Gastroesophageal sphincter (tissue), 4 donors: ENCODE measurements at regions not wholly inside any gene's neighbourhood (a gene's known extent, or its start where the extent isn't known, plus 50 kb on each side); places are given as distances from the start of the nearest gene placed in this dataset.

Experiments used
- ATAC-seq: fragments of 150-250 bp; one replicate; pipeline ENCODE4 v1.9.1; 2016; ENCODE audit warnings: mild to moderate bottlenecking, moderate library complexity
- H3K27ac ChIP-seq, 4 donors: fragments of 200-600 bp; sonication (generic) in 3 of 4; 1 replicate in 3 of 4; 2 replicates in 1 of 4; pipeline ENCODE4 v1.5.1; 2016 to 2019
- H3K27me3 ChIP-seq: fragments of 200-600 bp; sonication (generic); one replicate; pipeline ENCODE4 v1.5.1; 2019
- H3K36me3 ChIP-seq, 2 donors: fragments of 200-600 bp; sonication (generic); one replicate each; pipeline ENCODE4 v1.5.1; 2019; ENCODE audit warnings: control low read depth in 1 of 2
- H3K4me1 ChIP-seq, 3 donors: fragments of 200-600 bp; sonication (generic); 1 replicate in 2 of 3; 2 replicates in 1 of 3; pipeline ENCODE4 v1.5.1; 2016 to 2019; ENCODE audit warnings: control low read depth in 2 of 3
- H3K4me3 ChIP-seq, 2 donors: fragments of 200-600 bp; sonication (generic); one replicate each; pipeline ENCODE4 v1.5.1; 2019; ENCODE audit warnings: mild to moderate bottlenecking in 1 of 2, moderate library complexity in 1 of 2
- H3K9me3 ChIP-seq, 3 donors: fragments of 200-600 bp; sonication (generic); one replicate each; pipeline ENCODE4 v1.5.1; 2017 to 2019; ENCODE audit warnings: control low read depth in 2 of 3
- EP300 ChIP-seq: sonication (generic); formaldehyde crosslinking; IDR thresholded peaks from one replicate; pipeline ENCODE4 v1.6.1; 2017; ENCODE audit warnings: antibody characterized with exemption, mild to moderate bottlenecking
- POLR2A ChIP-seq, 2 donors: fragments of 450-650 bp; IDR thresholded peaks; one replicate each; pipeline ENCODE4 v1.6.1; 2017; ENCODE audit warnings: antibody characterized with exemption in 2 of 2, mild to moderate bottlenecking in 2 of 2, moderate library complexity in 1 of 2
- POLR2AphosphoS5 ChIP-seq: sonication (generic); formaldehyde crosslinking; IDR thresholded peaks from one replicate; pipeline ENCODE4 v1.6.1; 2017; ENCODE audit warnings: antibody characterized with exemption
- WGBS, 2 donors: methylation state at CpG; one replicate each; pipeline ENCODE4 v1.1.5; 2018; ENCODE audit warnings: low coverage in 1 of 2; 5-methylcytosine and 5-hydroxymethylcytosine counted together
- TF ChIP-seq, protein P1 (sequence below), 4 experiments: fragments of 200-600 bp in 2 of 4; fragments of 450-650 bp in 2 of 4; sonication (generic) in 1 of 4; IDR thresholded peaks; one replicate each; pipeline ENCODE4 v1.5.1; 2017 to 2019; ENCODE audit warnings: antibody characterized with exemption in 4 of 4, mild to moderate bottlenecking in 2 of 4, moderate library complexity in 2 of 4

DNA sequence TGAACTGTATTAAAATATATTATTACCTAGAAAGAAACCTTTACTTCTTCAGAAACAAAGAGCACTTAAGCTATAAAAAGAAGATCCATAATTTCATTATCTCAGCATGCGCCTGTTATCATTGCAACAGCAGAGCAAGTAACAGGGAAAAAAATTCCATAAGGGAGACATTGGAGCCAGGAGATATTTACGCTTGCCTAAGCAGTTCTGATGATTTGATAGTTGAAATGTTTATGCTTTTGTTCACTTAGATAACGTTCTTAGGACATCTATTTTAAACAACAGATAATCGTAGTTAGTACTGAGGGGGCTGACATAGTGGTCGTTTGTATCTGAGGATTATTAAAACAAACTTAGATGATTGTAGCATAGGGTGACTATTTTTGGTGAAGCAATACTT is 252.5 kb downstream of the NNT start:
- H3K27ac ChIP-seq = no peak overlapping the region
- no peaks in the 10 kb centered on the region for H3K4me1 ChIP-seq
- no peaks in the 10 kb centered on the region for H3K27me3 ChIP-seq
- 30 to 41% methylated on average over 5 of the region's 5 CpGs for WGBS, 2 donors
- no peaks in the 10 kb centered on the region for H3K36me3 ChIP-seq
- no peak overlapping the region for H3K4me3 ChIP-seq
- no peak for ATAC-seq
- no peak for TF ChIP-seq EP300
- TF ChIP-seq POLR2AphosphoS5 = no peak
- no peak for TF ChIP-seq POLR2A (IDR thresholded peaks at IDR 0.05)
- TF ChIP-seq, protein P1, sequence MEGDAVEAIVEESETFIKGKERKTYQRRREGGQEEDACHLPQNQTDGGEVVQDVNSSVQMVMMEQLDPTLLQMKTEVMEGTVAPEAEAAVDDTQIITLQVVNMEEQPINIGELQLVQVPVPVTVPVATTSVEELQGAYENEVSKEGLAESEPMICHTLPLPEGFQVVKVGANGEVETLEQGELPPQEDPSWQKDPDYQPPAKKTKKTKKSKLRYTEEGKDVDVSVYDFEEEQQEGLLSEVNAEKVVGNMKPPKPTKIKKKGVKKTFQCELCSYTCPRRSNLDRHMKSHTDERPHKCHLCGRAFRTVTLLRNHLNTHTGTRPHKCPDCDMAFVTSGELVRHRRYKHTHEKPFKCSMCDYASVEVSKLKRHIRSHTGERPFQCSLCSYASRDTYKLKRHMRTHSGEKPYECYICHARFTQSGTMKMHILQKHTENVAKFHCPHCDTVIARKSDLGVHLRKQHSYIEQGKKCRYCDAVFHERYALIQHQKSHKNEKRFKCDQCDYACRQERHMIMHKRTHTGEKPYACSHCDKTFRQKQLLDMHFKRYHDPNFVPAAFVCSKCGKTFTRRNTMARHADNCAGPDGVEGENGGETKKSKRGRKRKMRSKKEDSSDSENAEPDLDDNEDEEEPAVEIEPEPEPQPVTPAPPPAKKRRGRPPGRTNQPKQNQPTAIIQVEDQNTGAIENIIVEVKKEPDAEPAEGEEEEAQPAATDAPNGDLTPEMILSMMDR (IDR thresholded peaks at IDR 0.05) = no peak
- H3K9me3 ChIP-seq = no peaks in the 10 kb centered on the region

- Histone ChIP-seq H3K36me3 (no peaks in the 10 kb centered on the region), H3K9me3 (no peaks in the 10 kb centered on the region), H3K27me3 (no peaks in the 10 kb centered on the region), H3K4me1 (no peaks in the 10 kb centered on the region), H3K4me3 (no peak overlapping the region), H3K27ac (no peak overlapping the region)
- WGBS, 2 donors = 64% methylated on average over 1 of the region's 1 CpG
- TF ChIP-seq, protein P1 (IDR thresholded peaks at IDR 0.05) = no peak
- no peak for TF ChIP-seq POLR2AphosphoS5
- no peak for ATAC-seq
These were observed 251.8 kb downstream of the NNT start for GRCh38 chr5:43854697-43855292.

- Histone ChIP-seq H3K27ac (no peak overlapping the region), H3K4me1 (no peaks in the 10 kb centered on the region), H3K9me3 (no peaks in the 10 kb centered on the region), H3K27me3 (no peaks in the 10 kb centered on the region), H3K36me3 (no peaks in the 10 kb centered on the region), H3K4me3 (no peak overlapping the region)
- WGBS, 2 donors = 94 to 98% methylated on average over 4 of the region's 4 CpGs
- ATAC-seq = no peak
- no peak for TF ChIP-seq POLR2AphosphoS5
- no peak for TF ChIP-seq POLR2A (IDR thresholded peaks at IDR 0.05)
- TF ChIP-seq, protein P1 (IDR thresholded peaks at IDR 0.05) = no peak
- no peak for TF ChIP-seq EP300
These were observed 249.3 kb downstream of the NNT start for GRCh38 chr5:43852279-43852678.

DNA sequence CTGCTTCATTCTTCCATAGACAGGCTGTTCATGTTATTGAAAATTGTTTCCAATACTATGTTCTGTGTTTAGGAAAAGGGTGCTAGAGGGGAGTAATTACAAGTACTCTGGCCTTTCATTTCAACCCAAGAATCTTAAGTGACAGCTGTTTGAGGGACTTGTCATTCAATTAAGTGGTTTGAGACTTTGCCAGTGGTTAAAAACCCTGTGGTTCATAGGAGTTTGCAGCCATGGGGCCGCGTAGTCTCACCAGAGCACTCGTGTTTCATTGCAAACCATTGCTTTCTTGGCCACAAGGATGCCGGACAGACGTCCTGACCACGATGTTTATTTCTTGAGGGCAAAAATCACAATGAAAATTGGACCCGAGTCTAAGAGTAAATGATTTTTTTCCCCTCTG is 248.8 kb downstream of the NNT start:
- Histone ChIP-seq H3K4me3 (no peak overlapping the region), H3K27ac (no peak overlapping the region), H3K9me3 (no peaks in the 10 kb centered on the region), H3K27me3 (no peaks in the 10 kb centered on the region), H3K4me1 (no peaks in the 10 kb centered on the region), H3K36me3 (no peaks in the 10 kb centered on the region)
- ATAC-seq = no peak
- WGBS, 2 donors = 85 to 91% methylated on average over 7 of the region's 7 CpGs
- TF ChIP-seq, protein P1 (IDR thresholded peaks at IDR 0.05) = no peak
- TF ChIP-seq POLR2AphosphoS5 (no peak), EP300 (no peak), POLR2A (IDR thresholded peaks at IDR 0.05) (no peak)

- ATAC-seq = no peak
- Histone ChIP-seq H3K9me3 (no peaks in the 10 kb centered on the region), H3K4me1 (no peaks in the 10 kb centered on the region), H3K27me3 (no peaks in the 10 kb centered on the region), H3K4me3 (no peak overlapping the region), H3K27ac (no peak overlapping the region), H3K36me3 (no peaks in the 10 kb centered on the region)
- 66 to 69% methylated on average over 1 to 4 of the region's 4 CpGs for WGBS, 2 donors
- TF ChIP-seq EP300 = no peak
These were observed 237.6 kb downstream of the NNT start for GRCh38 chr5:43840424-43841125.
